ENCODE measurements at regions not wholly inside any gene's neighbourhood (a gene's known extent, or its start where the extent isn't known, plus 50 kb on each side); places are given as distances from the start of the nearest gene placed in this dataset.

DNA sequence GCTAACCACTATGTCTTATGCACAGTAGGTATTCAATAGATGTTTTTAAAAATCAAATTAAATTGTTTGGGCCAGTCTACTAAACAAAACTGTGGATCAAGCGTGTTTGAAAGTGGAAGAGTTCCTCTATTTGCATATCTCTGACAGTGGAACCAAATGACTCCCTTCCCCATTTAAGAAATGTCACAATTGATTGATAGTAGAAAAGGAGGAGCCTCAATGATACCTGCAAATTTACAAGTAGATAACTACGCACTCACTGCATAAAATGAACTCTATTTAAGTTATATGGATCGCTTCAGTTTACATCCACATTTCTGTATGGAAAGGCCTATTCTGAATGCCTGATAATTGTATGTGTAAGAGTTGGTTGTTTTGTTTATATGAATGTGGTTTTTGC, 163.3 kb upstream of the MTPN start:
- TF ChIP-seq, protein P1, sequence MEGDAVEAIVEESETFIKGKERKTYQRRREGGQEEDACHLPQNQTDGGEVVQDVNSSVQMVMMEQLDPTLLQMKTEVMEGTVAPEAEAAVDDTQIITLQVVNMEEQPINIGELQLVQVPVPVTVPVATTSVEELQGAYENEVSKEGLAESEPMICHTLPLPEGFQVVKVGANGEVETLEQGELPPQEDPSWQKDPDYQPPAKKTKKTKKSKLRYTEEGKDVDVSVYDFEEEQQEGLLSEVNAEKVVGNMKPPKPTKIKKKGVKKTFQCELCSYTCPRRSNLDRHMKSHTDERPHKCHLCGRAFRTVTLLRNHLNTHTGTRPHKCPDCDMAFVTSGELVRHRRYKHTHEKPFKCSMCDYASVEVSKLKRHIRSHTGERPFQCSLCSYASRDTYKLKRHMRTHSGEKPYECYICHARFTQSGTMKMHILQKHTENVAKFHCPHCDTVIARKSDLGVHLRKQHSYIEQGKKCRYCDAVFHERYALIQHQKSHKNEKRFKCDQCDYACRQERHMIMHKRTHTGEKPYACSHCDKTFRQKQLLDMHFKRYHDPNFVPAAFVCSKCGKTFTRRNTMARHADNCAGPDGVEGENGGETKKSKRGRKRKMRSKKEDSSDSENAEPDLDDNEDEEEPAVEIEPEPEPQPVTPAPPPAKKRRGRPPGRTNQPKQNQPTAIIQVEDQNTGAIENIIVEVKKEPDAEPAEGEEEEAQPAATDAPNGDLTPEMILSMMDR (IDR thresholded peaks at IDR 0.05; ENCODE audit: low read depth, low read length), result no peak
- no peak for TF ChIP-seq POLR2A (IDR thresholded peaks at IDR 0.05; ENCODE audit: extremely low read depth, insufficient read length)
- TF ChIP-seq, protein P2, sequence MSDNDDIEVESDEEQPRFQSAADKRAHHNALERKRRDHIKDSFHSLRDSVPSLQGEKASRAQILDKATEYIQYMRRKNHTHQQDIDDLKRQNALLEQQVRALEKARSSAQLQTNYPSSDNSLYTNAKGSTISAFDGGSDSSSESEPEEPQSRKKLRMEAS (IDR thresholded peaks at IDR 0.05; ENCODE audit: low read depth, low read length), result no peak

Measured in NB4 (cell line).